K562 (cell line): ENCODE measurements at regions not wholly inside any gene's neighbourhood (a gene's known extent, or its start where the extent isn't known, plus 50 kb on each side); places are given as distances from the start of the nearest gene placed in this dataset.

ENCODE experiments used
- ATAC-seq: fragments of 200-7000 bp; cut with Tn5 transposase; 3 replicates; pipeline ENCODE4 v1.9.1; 2020; ENCODE audit warnings: moderate library complexity
- BruUV-seq: library from RNA; stranded (reverse); fragments of 400-500 nt; replicated peaks from 2 replicates; lab custom pipeline; 2021; lab: Mats Ljungman, UMichigan
- CTCF ChIA-PET: fragments of 300-600 bp; formaldehyde crosslinking; extraction: SDS; loops from one replicate; lab custom pipeline; 2021; ENCODE audit warnings: low intra/inter-chr PET ratio; lab: Yijun Ruan, JAX
- POLR2A ChIA-PET: fragments of 300-600, 350-650 bp; sonication (Branson Sonifier 250); formaldehyde crosslinking; extraction: SDS; loops from one replicate; lab custom pipeline; 2021; ENCODE audit warnings: antibody characterized with exemption, inconsistent platforms; lab: Yijun Ruan, JAX
- DNase-seq, 4 experiments: peaks; one replicate each; pipeline versions ENCODE4 v3.0.0 to v3.0.0-alpha.2; 2011 to 2018; ENCODE audit warnings: low spot score in 3 of 4, mixed read lengths in 3 of 4; ENCODE audit errors: extremely low read depth in 1 of 4
- FAIRE-seq: peaks from 2 replicates; lab custom pipeline; 2011; peaks lifted over from hg19 to GRCh38; lab: Jason Lieb, UNC
- H2AFZ ChIP-seq: 2 replicates; pipeline ENCODE4 v1.6.0; 2011; ENCODE audit warnings: low read depth, low read length, control low read depth, inconsistent platforms
- H3K27ac ChIP-seq: fragments of 200-600 bp; 3 replicates; pipeline ENCODE4 v1.8.0; 2011; ENCODE audit warnings: low read depth, mild to moderate bottlenecking, control low read depth, inconsistent platforms, low read length, moderate library complexity, mixed read lengths; ENCODE audit errors: extremely low read depth
- H3K27me3 ChIP-seq, 2 experiments: fragments of 300-600 bp in 1 of 2; 2 replicates in 1 of 2; 3 replicates in 1 of 2; pipeline versions ENCODE4 v1.6.0 to v1.8.0; 2011; ENCODE audit warnings: inconsistent platforms in 2 of 2, low read length in 2 of 2, mild to moderate bottlenecking in 1 of 2, mixed read lengths in 1 of 2, moderate library complexity in 1 of 2; ENCODE audit not compliant: control insufficient read depth in 2 of 2, insufficient read depth in 2 of 2
- H3K36me3 ChIP-seq: fragments of 300-600 bp; 3 replicates; pipeline ENCODE4 v1.8.0; 2011; ENCODE audit warnings: mild to moderate bottlenecking, low read length, inconsistent platforms; ENCODE audit not compliant: control insufficient read depth, insufficient read depth
- H3K4me1 ChIP-seq, 2 experiments: fragments of 200-600 bp in 1 of 2; replicated peaks in 1 of 2; 2 replicates in 1 of 2; 3 replicates in 1 of 2; pipeline versions ENCODE4 v1.5.1 to v1.8.0; 2011; ENCODE audit warnings: inconsistent platforms in 2 of 2, low read length in 2 of 2, mild to moderate bottlenecking in 1 of 2, mixed read lengths in 1 of 2, moderate library complexity in 1 of 2; ENCODE audit not compliant: control insufficient read depth in 2 of 2, insufficient read depth in 2 of 2
- H3K4me2 ChIP-seq: 2 replicates; pipeline ENCODE4 v1.6.1; 2011; ENCODE audit warnings: low read length, control low read depth, inconsistent platforms, mixed read lengths; ENCODE audit not compliant: insufficient read depth
- H3K4me3 ChIP-seq: fragments of 200-600 bp; sonication (generic), shearing (Covaris generic); 2 replicates; pipeline ENCODE4 v1.5.1; 2016; ENCODE audit warnings: control low read depth, inconsistent platforms
- H3K79me2 ChIP-seq: fragments of 200-600 bp; 3 replicates; pipeline ENCODE4 v1.8.0; 2011; ENCODE audit warnings: low read length, inconsistent platforms; ENCODE audit not compliant: control insufficient read depth, insufficient read depth
- H3K9ac ChIP-seq, 2 experiments: 2 replicates each; pipeline versions ENCODE4 v1.6.0 to v1.6.1; 2011; ENCODE audit warnings: low read depth in 2 of 2, low read length in 2 of 2, control low read depth in 1 of 2, inconsistent platforms in 1 of 2, mild to moderate bottlenecking in 1 of 2, mixed read lengths in 1 of 2; ENCODE audit not compliant: insufficient read depth in 1 of 2
- H3K9me1 ChIP-seq: one replicate; pipeline ENCODE4 v1.6.0; 2011; ENCODE audit warnings: inconsistent platforms, mild to moderate bottlenecking, low read length, moderate library complexity; ENCODE audit not compliant: control insufficient read depth, insufficient read depth
- H3K9me3 ChIP-seq: replicated peaks from 2 replicates; pipeline ENCODE4 v1.5.1; 2011; ENCODE audit warnings: low read depth, low read length, inconsistent platforms; ENCODE audit not compliant: control insufficient read depth, insufficient read depth
- H4K20me1 ChIP-seq: replicated peaks from 2 replicates; pipeline ENCODE4 v1.6.1; 2011; ENCODE audit warnings: low read length, inconsistent platforms, mixed read lengths; ENCODE audit not compliant: control insufficient read depth, insufficient read depth
- POLR3G ChIP-seq: IDR thresholded peaks from 2 replicates; pipeline ENCODE4 v1.6.1; 2011; ENCODE audit not compliant: insufficient read length, insufficient replicate concordance; ENCODE audit errors: extremely low read depth
- RBM39 ChIP-seq: fragments of 200-400 bp; formaldehyde crosslinking; optimal IDR thresholded peaks from 2 replicates; pipeline ENCODE3; 2018; ENCODE audit warnings: low read depth, low read length
- U2AF2 ChIP-seq: fragments of 200-400 bp; formaldehyde crosslinking; optimal IDR thresholded peaks from 2 replicates; pipeline ENCODE3; 2017; ENCODE audit warnings: low read depth, mild to moderate bottlenecking, low read length
- WGBS: fragments of 100-300 bp; shearing (Covaris generic); methylation state at CpG from one replicate; pipeline ENCODE4 v1.1.6; 2016; ENCODE audit warnings: low coverage, mixed read lengths; ENCODE audit not compliant: insufficient coverage; ENCODE audit errors: missing lambda C conversion rate; 5-methylcytosine and 5-hydroxymethylcytosine counted together
- in situ Hi-C: fragments of 300-500 bp; cut with MboI; formaldehyde crosslinking; loops from 4 replicates; pipeline ENCODE4 v1.15.0; 2018; ENCODE audit warnings: inconsistent platforms, mixed read lengths
- intact Hi-C: fragments of 100-400 bp; cut with micrococcal nuclease; formaldehyde crosslinking; loops from 2 replicates; pipeline ENCODE4 v1.14.2; 2022
- TF ChIP-seq, protein P1 (sequence below): sonication (generic); formaldehyde crosslinking; IDR thresholded peaks from 2 replicates; pipeline ENCODE4 v1.8.0; 2023; ENCODE audit warnings: missing genetic modification reagents, mild to moderate bottlenecking, borderline replicate concordance
- TF ChIP-seq, protein P2 (sequence below): fragments of 450-650 bp; IDR thresholded peaks from 2 replicates; pipeline ENCODE4 v1.6.1; 2016; ENCODE audit warnings: missing biosample characterization, missing genetic modification characterization

GRCh38 chr18:65995206-65995605 is 244.4 kb downstream of the CDH7 start:
- intact Hi-C loops, result no loop called here
- TF ChIP-seq, protein P1, sequence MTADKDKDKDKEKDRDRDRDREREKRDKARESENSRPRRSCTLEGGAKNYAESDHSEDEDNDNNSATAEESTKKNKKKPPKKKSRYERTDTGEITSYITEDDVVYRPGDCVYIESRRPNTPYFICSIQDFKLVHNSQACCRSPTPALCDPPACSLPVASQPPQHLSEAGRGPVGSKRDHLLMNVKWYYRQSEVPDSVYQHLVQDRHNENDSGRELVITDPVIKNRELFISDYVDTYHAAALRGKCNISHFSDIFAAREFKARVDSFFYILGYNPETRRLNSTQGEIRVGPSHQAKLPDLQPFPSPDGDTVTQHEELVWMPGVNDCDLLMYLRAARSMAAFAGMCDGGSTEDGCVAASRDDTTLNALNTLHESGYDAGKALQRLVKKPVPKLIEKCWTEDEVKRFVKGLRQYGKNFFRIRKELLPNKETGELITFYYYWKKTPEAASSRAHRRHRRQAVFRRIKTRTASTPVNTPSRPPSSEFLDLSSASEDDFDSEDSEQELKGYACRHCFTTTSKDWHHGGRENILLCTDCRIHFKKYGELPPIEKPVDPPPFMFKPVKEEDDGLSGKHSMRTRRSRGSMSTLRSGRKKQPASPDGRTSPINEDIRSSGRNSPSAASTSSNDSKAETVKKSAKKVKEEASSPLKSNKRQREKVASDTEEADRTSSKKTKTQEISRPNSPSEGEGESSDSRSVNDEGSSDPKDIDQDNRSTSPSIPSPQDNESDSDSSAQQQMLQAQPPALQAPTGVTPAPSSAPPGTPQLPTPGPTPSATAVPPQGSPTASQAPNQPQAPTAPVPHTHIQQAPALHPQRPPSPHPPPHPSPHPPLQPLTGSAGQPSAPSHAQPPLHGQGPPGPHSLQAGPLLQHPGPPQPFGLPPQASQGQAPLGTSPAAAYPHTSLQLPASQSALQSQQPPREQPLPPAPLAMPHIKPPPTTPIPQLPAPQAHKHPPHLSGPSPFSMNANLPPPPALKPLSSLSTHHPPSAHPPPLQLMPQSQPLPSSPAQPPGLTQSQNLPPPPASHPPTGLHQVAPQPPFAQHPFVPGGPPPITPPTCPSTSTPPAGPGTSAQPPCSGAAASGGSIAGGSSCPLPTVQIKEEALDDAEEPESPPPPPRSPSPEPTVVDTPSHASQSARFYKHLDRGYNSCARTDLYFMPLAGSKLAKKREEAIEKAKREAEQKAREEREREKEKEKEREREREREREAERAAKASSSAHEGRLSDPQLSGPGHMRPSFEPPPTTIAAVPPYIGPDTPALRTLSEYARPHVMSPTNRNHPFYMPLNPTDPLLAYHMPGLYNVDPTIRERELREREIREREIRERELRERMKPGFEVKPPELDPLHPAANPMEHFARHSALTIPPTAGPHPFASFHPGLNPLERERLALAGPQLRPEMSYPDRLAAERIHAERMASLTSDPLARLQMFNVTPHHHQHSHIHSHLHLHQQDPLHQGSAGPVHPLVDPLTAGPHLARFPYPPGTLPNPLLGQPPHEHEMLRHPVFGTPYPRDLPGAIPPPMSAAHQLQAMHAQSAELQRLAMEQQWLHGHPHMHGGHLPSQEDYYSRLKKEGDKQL, result no peak
- TF ChIP-seq, protein P2, sequence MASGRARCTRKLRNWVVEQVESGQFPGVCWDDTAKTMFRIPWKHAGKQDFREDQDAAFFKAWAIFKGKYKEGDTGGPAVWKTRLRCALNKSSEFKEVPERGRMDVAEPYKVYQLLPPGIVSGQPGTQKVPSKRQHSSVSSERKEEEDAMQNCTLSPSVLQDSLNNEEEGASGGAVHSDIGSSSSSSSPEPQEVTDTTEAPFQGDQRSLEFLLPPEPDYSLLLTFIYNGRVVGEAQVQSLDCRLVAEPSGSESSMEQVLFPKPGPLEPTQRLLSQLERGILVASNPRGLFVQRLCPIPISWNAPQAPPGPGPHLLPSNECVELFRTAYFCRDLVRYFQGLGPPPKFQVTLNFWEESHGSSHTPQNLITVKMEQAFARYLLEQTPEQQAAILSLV (tag), result no peak
- TF ChIP-seq RBM39 (no peak), POLR3G (no peak), U2AF2 (no peak)
- FAIRE-seq (no peak), DNase-seq (no peak), ATAC-seq (no peak)
- in situ Hi-C loops, result no loop called here
- Histone ChIP-seq H3K9me3 (no peaks in the 10 kb centered on the region), H3K4me3 (no peak overlapping the region), H4K20me1 (no peaks in the 10 kb centered on the region), H3K9ac (no peak overlapping the region), H3K4me1 (no peaks in the 10 kb centered on the region), H3K36me3 (no peaks in the 10 kb centered on the region), H3K4me2 (no peak overlapping the region), H3K27me3 (no peaks in the 10 kb centered on the region), H2AFZ (no peak overlapping the region), H3K27ac (no peak overlapping the region), H3K9me1 (no peaks in the 10 kb centered on the region), H3K79me2 (no peaks in the 10 kb centered on the region)
- 0% methylated on average over 2 of the region's 3 CpGs for WGBS
- CTCF ChIA-PET, result no interaction called here
- BruUV-seq, result no TSS peak
- POLR2A ChIA-PET, result no interaction called here
